ENCODE measurements at regions not wholly inside any gene's neighbourhood (a gene's known extent, or its start where the extent isn't known, plus 50 kb on each side); places are given as distances from the start of the nearest gene placed in this dataset.

GRCh38 chr14:57025456-57025855 is 215.2 kb upstream of the OTX2 start:
- TF ChIP-seq YY1 (IDR thresholded peaks at IDR 0.05; ENCODE audit: insufficient read depth, insufficient replicate concordance, low read depth, low read length) (no peak), ZNF512B (CRISPR knock-in tag; IDR thresholded peaks at IDR 0.05; ENCODE audit: borderline replicate concordance) (no peak), POLR2A (IDR thresholded peaks at IDR 0.05; ENCODE audit: insufficient read depth in 1 of 2, low read depth in 2 of 2, low read length in 2 of 2) (no peak), ELF1 (CRISPR knock-in tag; IDR thresholded peaks at IDR 0.05) (no peak), CEBPB (IDR thresholded peaks at IDR 0.05; ENCODE audit: borderline replicate concordance, low read depth, low read length) (no peak), ETS1 (CRISPR knock-in tag; IDR thresholded peaks at IDR 0.05) (no peak), PHB2 (IDR thresholded peaks at IDR 0.05; ENCODE audit: partially characterized antibody) (no peak), RXRA (CRISPR knock-in tag; IDR thresholded peaks at IDR 0.05) (no peak), SKI (IDR thresholded peaks at IDR 0.05; ENCODE audit: partially characterized antibody) (no peak)

All from HepG2 (cell line).